Bronchial epithelial cell (primary cell): ENCODE measurements at regions not wholly inside any gene's neighbourhood (a gene's known extent, or its start where the extent isn't known, plus 50 kb on each side); places are given as distances from the start of the nearest gene placed in this dataset.

Experiments
- DNase-seq: peaks from one replicate; pipeline ENCODE4 v3.0.0-alpha.2; 2010; ENCODE audit warnings: low read depth
- FAIRE-seq: peaks from 2 replicates; lab custom pipeline; 2011; peaks lifted over from hg19 to GRCh38; lab: Jason Lieb, UNC
- H3K27me3 ChIP-seq: 2 replicates; pipeline ENCODE4 v1.5.1; 2011; ENCODE audit warnings: low read length; ENCODE audit not compliant: control insufficient read depth, insufficient read depth
- H3K36me3 ChIP-seq: 2 replicates; pipeline ENCODE4 v1.5.1; 2011; ENCODE audit warnings: low read length; ENCODE audit not compliant: control insufficient read depth, insufficient read depth
- H3K4me3 ChIP-seq: 2 replicates; pipeline ENCODE4 v1.5.1; 2011; ENCODE audit warnings: mild to moderate bottlenecking, low read depth, low read length, control low read depth
- TF ChIP-seq, protein P1 (sequence below): IDR thresholded peaks from 2 replicates; pipeline ENCODE4 v1.5.1; 2011; ENCODE audit warnings: mild to moderate bottlenecking, moderate library complexity, low read length, control low read depth, inconsistent platforms; ENCODE audit not compliant: insufficient read depth, severe bottlenecking

DNA sequence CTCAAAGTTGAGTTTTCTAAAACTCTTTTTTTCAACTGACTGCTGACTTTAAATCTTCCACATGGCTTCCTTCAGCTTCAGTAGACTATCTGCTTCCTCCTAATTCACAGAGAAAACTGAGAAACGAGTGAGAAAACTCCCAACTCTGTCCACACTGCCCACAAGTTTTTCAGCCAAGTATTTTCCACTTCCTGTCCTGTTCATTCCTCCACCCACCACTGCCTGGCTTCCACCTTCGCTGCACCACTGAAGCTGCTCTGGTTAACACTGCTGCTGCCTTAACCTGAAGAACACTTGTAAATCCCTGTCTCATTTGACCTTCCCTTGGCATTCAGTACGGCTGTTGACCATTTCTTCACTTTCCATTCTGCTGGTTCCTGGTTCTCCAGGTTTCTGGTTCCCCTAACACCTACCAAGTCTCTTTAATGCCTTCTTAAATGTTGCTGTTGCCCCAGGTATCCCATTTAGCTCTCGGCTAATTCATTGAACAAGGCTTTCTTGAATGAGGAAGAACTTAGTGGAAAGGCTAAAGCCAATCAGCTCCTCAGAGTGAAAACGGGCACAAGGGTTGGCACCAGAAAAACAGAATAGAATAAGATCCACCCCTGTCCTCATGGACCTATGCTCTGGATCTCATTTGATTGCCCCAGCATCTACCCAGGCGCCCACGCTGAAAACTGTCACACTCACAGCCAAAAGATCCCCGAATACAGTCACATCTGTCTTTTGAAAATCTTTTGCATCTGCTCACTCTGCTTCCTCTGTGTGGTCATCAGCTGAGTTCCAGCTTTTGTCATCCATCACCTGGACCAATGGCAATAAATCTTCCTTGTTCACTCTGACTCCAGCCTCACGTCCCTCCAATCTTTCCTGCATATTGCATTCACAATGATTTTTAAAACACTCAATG, 104.4 kb upstream of the TAB2 start:
- DNase-seq (no peak), FAIRE-seq (no peak)
- Histone ChIP-seq H3K4me3 (no peak overlapping the region), H3K27me3 (no peaks in the 10 kb centered on the region), H3K36me3 (no peaks in the 10 kb centered on the region)
- TF ChIP-seq, protein P1, sequence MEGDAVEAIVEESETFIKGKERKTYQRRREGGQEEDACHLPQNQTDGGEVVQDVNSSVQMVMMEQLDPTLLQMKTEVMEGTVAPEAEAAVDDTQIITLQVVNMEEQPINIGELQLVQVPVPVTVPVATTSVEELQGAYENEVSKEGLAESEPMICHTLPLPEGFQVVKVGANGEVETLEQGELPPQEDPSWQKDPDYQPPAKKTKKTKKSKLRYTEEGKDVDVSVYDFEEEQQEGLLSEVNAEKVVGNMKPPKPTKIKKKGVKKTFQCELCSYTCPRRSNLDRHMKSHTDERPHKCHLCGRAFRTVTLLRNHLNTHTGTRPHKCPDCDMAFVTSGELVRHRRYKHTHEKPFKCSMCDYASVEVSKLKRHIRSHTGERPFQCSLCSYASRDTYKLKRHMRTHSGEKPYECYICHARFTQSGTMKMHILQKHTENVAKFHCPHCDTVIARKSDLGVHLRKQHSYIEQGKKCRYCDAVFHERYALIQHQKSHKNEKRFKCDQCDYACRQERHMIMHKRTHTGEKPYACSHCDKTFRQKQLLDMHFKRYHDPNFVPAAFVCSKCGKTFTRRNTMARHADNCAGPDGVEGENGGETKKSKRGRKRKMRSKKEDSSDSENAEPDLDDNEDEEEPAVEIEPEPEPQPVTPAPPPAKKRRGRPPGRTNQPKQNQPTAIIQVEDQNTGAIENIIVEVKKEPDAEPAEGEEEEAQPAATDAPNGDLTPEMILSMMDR: no peak

DNA sequence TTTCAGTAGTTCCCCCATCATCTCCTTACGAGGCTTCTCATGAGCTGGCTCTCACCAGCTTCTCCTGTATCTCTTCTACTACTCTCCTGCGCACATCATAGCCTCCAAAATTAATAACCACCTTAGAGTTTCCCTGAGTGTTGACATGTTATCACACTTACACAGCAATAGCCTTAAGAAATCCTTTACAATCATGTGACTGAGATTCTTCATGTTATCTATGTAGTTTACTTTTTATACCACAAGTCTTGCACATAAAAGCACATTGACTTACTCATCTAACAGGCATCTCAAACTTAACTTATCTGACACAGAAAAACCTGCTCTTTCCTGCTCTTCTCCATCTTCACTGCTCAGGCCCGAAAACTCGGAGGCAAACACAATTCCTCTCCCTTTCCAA, 103.7 kb upstream of the TAB2 start:
- H3K36me3 ChIP-seq: no peaks in the 10 kb centered on the region
- H3K4me3 ChIP-seq: no peak overlapping the region
- FAIRE-seq: no peak
- TF ChIP-seq, protein P1: no peak
- no peaks in the 10 kb centered on the region for H3K27me3 ChIP-seq
- DNase-seq: peak; percentile 52

DNA sequence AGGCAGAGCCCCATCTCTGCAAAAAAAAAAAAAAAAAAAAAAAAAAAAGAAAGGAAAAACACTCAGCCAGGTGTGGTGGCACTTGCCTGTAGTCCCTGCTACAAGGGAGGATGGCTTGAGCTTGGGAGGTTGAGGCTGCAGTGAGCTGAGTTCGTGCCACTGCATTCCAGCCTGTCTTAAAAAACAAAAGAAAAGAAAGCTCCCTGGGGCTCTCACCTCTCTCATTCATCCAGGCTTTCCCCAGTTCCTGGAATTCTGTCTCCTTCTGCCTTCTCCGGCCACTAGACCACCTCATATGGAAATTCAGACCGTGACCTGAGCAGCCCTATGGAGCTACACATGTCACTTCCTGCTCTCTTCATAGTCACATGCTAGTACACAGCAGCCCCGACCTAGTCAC, 101.1 kb upstream of the TAB2 start:
- DNase-seq (no peak), FAIRE-seq (no peak)
- H3K4me3 ChIP-seq: no peak overlapping the region
- no peaks in the 10 kb centered on the region for H3K27me3 ChIP-seq
- TF ChIP-seq, protein P1: no peak
- no peaks in the 10 kb centered on the region for H3K36me3 ChIP-seq

DNA sequence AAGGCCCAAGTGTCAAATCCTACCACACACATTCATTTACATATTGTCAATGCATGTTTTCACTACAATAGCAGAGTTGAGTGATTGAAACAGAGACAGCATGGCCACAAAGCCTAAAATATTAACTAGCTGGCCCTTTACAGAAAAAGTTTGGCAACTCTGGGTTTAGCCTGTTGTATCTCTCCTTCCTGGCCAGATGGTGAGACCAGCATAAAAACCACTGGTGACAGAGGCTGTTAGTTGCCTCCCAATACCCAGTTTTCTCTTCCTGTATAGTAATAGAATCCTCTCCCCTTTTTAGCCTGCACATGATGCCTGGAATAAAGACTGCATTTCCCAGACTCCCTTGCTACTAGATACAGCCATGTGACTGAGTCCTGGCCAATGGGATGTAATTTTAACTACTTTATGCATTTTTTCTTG, 100.0 kb upstream of the TAB2 start:
- FAIRE-seq: no peak
- no peaks in the 10 kb centered on the region for H3K36me3 ChIP-seq
- no peak for DNase-seq
- H3K4me3 ChIP-seq: no peak overlapping the region
- TF ChIP-seq, protein P1: no peak
- no peaks in the 10 kb centered on the region for H3K27me3 ChIP-seq

DNA sequence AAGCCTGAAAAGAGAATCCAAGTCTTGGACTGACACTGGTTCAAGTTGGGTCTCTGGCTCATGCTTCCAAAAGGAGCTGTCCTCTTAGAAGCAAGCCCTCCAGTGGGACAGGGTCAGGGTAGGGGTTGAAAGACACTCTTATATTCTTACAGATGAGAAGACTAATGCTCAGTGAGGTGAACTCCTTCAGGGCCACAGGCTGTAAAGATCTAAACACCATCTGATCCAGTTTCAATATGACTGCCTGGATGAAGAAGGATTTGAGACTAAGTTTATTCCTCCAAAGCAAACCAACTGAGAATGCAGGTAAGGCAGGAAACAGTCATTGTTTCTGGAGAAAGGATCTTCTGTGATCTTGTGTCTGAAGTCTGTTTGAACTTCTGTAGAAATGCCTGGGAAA, 99.0 kb upstream of the TAB2 start:
- H3K36me3 ChIP-seq: no peaks in the 10 kb centered on the region
- DNase-seq: no peak
- FAIRE-seq: no peak

More for the DNA sequence above, 99.0 kb upstream of the TAB2 start:
- H3K4me3 ChIP-seq: no peak overlapping the region
- H3K27me3 ChIP-seq: no peaks in the 10 kb centered on the region
- TF ChIP-seq, protein P1: no peak
